ENCODE measurements at regions not wholly inside any gene's neighbourhood (a gene's known extent, or its start where the extent isn't known, plus 50 kb on each side); places are given as distances from the start of the nearest gene placed in this dataset.

- H3K4me1 ChIP-seq: no peaks in the 10 kb centered on the region
- no peaks in the 10 kb centered on the region for H3K27me3 ChIP-seq
- H3K36me3 ChIP-seq: no peaks in the 10 kb centered on the region
- intact Hi-C loops (cut with DNase I): no loop called here
- H3K9me3 ChIP-seq: no peaks in the 10 kb centered on the region
- H3K27ac ChIP-seq: no peak overlapping the region
- no peak for DNase-seq
- 79 to 84% methylated on average over 4 of the region's 4 CpGs for WGBS, 2 donors
- no peak overlapping the region for H3K4me3 ChIP-seq (replicated peaks in 1 of 3)
- TF ChIP-seq CTCF (IDR thresholded peaks at IDR 0.05): no peak
- TF ChIP-seq POLR2A (IDR thresholded peaks at IDR 0.05): no peak
Measured at GRCh38 chr14:98301681-98302080, 970.3 kb downstream of the BCL11B start.

GRCh38 chr14:98304574-98304973 is 967.4 kb downstream of the BCL11B start:
- TF ChIP-seq POLR2A (IDR thresholded peaks at IDR 0.05) (no peak), CTCF (IDR thresholded peaks at IDR 0.05) (no peak)
- H3K36me3 ChIP-seq: no peaks in the 10 kb centered on the region
- H3K9me3 ChIP-seq: no peaks in the 10 kb centered on the region
- H3K27me3 ChIP-seq: no peaks in the 10 kb centered on the region
- intact Hi-C loops (cut with DNase I): no loop called here
- no peak overlapping the region for H3K27ac ChIP-seq
- H3K4me1 ChIP-seq: no peaks in the 10 kb centered on the region
- DNase-seq: no peak
- 84 to 87% methylated on average over 3 of the region's 3 CpGs for WGBS, 2 donors
- H3K4me3 ChIP-seq (replicated peaks in 1 of 3): no peak overlapping the region

GRCh38 chr14:98309591-98309990 is 962.4 kb downstream of the BCL11B start:
- intact Hi-C loops (cut with DNase I): no loop called here
- no peak overlapping the region for H3K27ac ChIP-seq
- H3K4me3 ChIP-seq (replicated peaks in 1 of 3): no peak overlapping the region
- H3K9me3 ChIP-seq: no peaks in the 10 kb centered on the region
- WGBS, 2 donors: 56 to 64% methylated on average over 1 of the region's 1 CpG
- no peaks in the 10 kb centered on the region for H3K36me3 ChIP-seq
- no peaks in the 10 kb centered on the region for H3K4me1 ChIP-seq
- TF ChIP-seq POLR2A (IDR thresholded peaks at IDR 0.05) (no peak), CTCF (IDR thresholded peaks at IDR 0.05) (no peak)
- H3K27me3 ChIP-seq: no peaks in the 10 kb centered on the region
- no peak for DNase-seq

- no peak for DNase-seq
- Histone ChIP-seq H3K4me1 (no peaks in the 10 kb centered on the region), H3K9me3 (no peaks in the 10 kb centered on the region), H3K27me3 (no peaks in the 10 kb centered on the region), H3K27ac (no peak overlapping the region), H3K36me3 (no peaks in the 10 kb centered on the region), H3K4me3 (replicated peaks in 1 of 3) (no peak overlapping the region)
- no peak for TF ChIP-seq POLR2A (IDR thresholded peaks at IDR 0.05)
- intact Hi-C loops (cut with DNase I): no loop called here
- 62 to 70% methylated on average over 1 of the region's 1 CpG for WGBS, 2 donors
Measured at GRCh38 chr14:98312006-98312405, 960.0 kb downstream of the BCL11B start.

- TF ChIP-seq POLR2A (IDR thresholded peaks at IDR 0.05) (no peak), CTCF (IDR thresholded peaks at IDR 0.05) (no peak)
- Histone ChIP-seq H3K36me3 (no peaks in the 10 kb centered on the region), H3K27ac (no peak overlapping the region), H3K4me1 (no peaks in the 10 kb centered on the region), H3K27me3 (no peaks in the 10 kb centered on the region), H3K4me3 (replicated peaks in 1 of 3) (no peak overlapping the region), H3K9me3 (no peaks in the 10 kb centered on the region)
- WGBS, 2 donors: 71 to 81% methylated on average over 3 of the region's 3 CpGs
- no peak for DNase-seq
- intact Hi-C loops (cut with DNase I): no loop called here
Measured at GRCh38 chr14:98321841-98322240, 950.2 kb downstream of the BCL11B start.

- H3K36me3 ChIP-seq: no peaks in the 10 kb centered on the region
- H3K27me3 ChIP-seq: no peaks in the 10 kb centered on the region
- WGBS, 2 donors: 95 to 100% methylated on average over 2 of the region's 2 CpGs
- intact Hi-C loops (cut with DNase I): no loop called here
- no peaks in the 10 kb centered on the region for H3K9me3 ChIP-seq
- no peak overlapping the region for H3K27ac ChIP-seq
- H3K4me1 ChIP-seq: no peaks in the 10 kb centered on the region
- TF ChIP-seq POLR2A (IDR thresholded peaks at IDR 0.05) (no peak), CTCF (IDR thresholded peaks at IDR 0.05) (no peak)
- no peak overlapping the region for H3K4me3 ChIP-seq (replicated peaks in 1 of 3)
- DNase-seq: no peak
Measured at GRCh38 chr14:98323836-98324235, 948.2 kb downstream of the BCL11B start.
